EH (cell line): ENCODE measurements at regions not wholly inside any gene's neighbourhood (a gene's known extent, or its start where the extent isn't known, plus 50 kb on each side); places are given as distances from the start of the nearest gene placed in this dataset.
"Not testable (repeated sequence)": the region's sequence is repeated elsewhere in the genome, so short reads cannot be mapped to it uniquely, and the experiment has no call there.

Experiments
- DNase-seq: peaks from one replicate; pipeline ENCODE4 v3.0.0-alpha.2; 2015; ENCODE audit warnings: low read depth

GRCh38 chr11:134843735-134844134 lies 431.7 kb upstream of the B3GAT1 start:
- no peak for DNase-seq

- no peak for DNase-seq
Observed at GRCh38 chr11:134843020-134843419, 431.0 kb upstream of the B3GAT1 start.

GRCh38 chr11:134841972-134842371 lies 429.9 kb upstream of the B3GAT1 start:
- DNase-seq = no peak

GRCh38 chr11:134841411-134841810 lies 429.4 kb upstream of the B3GAT1 start:
- DNase-seq = no peak

- no peak for DNase-seq
Observed at GRCh38 chr11:134840945-134841344, 428.9 kb upstream of the B3GAT1 start.

- not testable (repeated sequence) for DNase-seq
Observed at GRCh38 chr11:134840165-134840564, 428.1 kb upstream of the B3GAT1 start.

- DNase-seq = no peak
Observed at GRCh38 chr11:134838708-134839107, 426.7 kb upstream of the B3GAT1 start.

- no peak for DNase-seq
Observed at GRCh38 chr11:134837887-134838232, 425.8 kb upstream of the B3GAT1 start.

- DNase-seq = no peak
Observed at GRCh38 chr11:134837166-134837886, 425.3 kb upstream of the B3GAT1 start.

GRCh38 chr11:134836561-134836960 lies 424.5 kb upstream of the B3GAT1 start:
- no peak for DNase-seq

GRCh38 chr11:134835561-134835960 lies 423.5 kb upstream of the B3GAT1 start:
- no peak for DNase-seq

- DNase-seq = no peak
Observed at GRCh38 chr11:134830312-134830711, 418.3 kb upstream of the B3GAT1 start.

- no peak for DNase-seq
Observed at GRCh38 chr11:134823970-134824369, 411.9 kb upstream of the B3GAT1 start.

- DNase-seq = no peak
Observed at GRCh38 chr11:134822897-134823296, 410.9 kb upstream of the B3GAT1 start.

- no peak for DNase-seq
Observed at GRCh38 chr11:134821422-134821821, 409.4 kb upstream of the B3GAT1 start.

GRCh38 chr11:134819041-134819440 lies 407.0 kb upstream of the B3GAT1 start:
- no peak for DNase-seq

- DNase-seq = no peak
Observed at GRCh38 chr11:134818516-134818915, 406.5 kb upstream of the B3GAT1 start.

GRCh38 chr11:134815404-134815803 lies 403.4 kb upstream of the B3GAT1 start:
- DNase-seq = no peak

- DNase-seq = no peak
Observed at GRCh38 chr11:134807997-134808396, 396.0 kb upstream of the B3GAT1 start.

GRCh38 chr11:134802598-134802997 lies 390.6 kb upstream of the B3GAT1 start:
- DNase-seq = no peak

GRCh38 chr11:134802116-134802515 lies 390.1 kb upstream of the B3GAT1 start:
- DNase-seq = no peak

- no peak for DNase-seq
Observed at GRCh38 chr11:134801570-134801969, 389.5 kb upstream of the B3GAT1 start.

- no peak for DNase-seq
Observed at GRCh38 chr11:134800826-134801225, 388.8 kb upstream of the B3GAT1 start.

GRCh38 chr11:134800130-134800529 lies 388.1 kb upstream of the B3GAT1 start:
- DNase-seq = no peak
